Suppressor macrophage (primary cell): ENCODE measurements at regions not wholly inside any gene's neighbourhood (a gene's known extent, or its start where the extent isn't known, plus 50 kb on each side); places are given as distances from the start of the nearest gene placed in this dataset.

Experiments
- DNase-seq, 4 experiments: peaks; one replicate each; pipeline ENCODE4 v3.0.0-alpha.2; 2020 to 2022

GRCh38 chr5:61796773-61797172 is 464.7 kb downstream of the ZSWIM6 start:
- no peak for DNase-seq

GRCh38 chr5:61800450-61800849 is 468.4 kb downstream of the ZSWIM6 start:
- no peak for DNase-seq

GRCh38 chr5:61801174-61801573 is 469.1 kb downstream of the ZSWIM6 start:
- DNase-seq, result no peak

- DNase-seq, result no peak
Observed at GRCh38 chr5:61802456-61802855, 470.4 kb downstream of the ZSWIM6 start.

GRCh38 chr5:61805101-61805500 is 473.0 kb downstream of the ZSWIM6 start:
- DNase-seq, result no peak

GRCh38 chr5:61806491-61807020 is 474.5 kb downstream of the ZSWIM6 start:
- DNase-seq, result no peak

GRCh38 chr5:61808091-61808490 is 476.0 kb downstream of the ZSWIM6 start:
- DNase-seq, result no peak

GRCh38 chr5:61808909-61809308 is 476.9 kb downstream of the ZSWIM6 start:
- DNase-seq, result no peak

GRCh38 chr5:61809651-61810050 is 477.6 kb downstream of the ZSWIM6 start:
- no peak for DNase-seq

- no peak for DNase-seq
Observed at GRCh38 chr5:61811052-61811451, 479.0 kb downstream of the ZSWIM6 start.

- no peak for DNase-seq
Observed at GRCh38 chr5:61813361-61813760, 481.3 kb downstream of the ZSWIM6 start.

- no peak for DNase-seq
Observed at GRCh38 chr5:61815339-61815738, 483.3 kb downstream of the ZSWIM6 start.

GRCh38 chr5:61816146-61816545 is 484.1 kb downstream of the ZSWIM6 start:
- no peak for DNase-seq

- no peak for DNase-seq
Observed at GRCh38 chr5:61816585-61817450, 484.8 kb downstream of the ZSWIM6 start.

GRCh38 chr5:61817472-61818326 is 485.6 kb downstream of the ZSWIM6 start:
- peak; percentile 31 to 65 (median 55) for DNase-seq

- DNase-seq, result no peak
Observed at GRCh38 chr5:61820836-61821235, 485.2 kb upstream of the KIF2A start.

- no peak for DNase-seq
Observed at GRCh38 chr5:61821561-61821960, 484.4 kb upstream of the KIF2A start.

- no peak for DNase-seq
Observed at GRCh38 chr5:61822584-61822983, 483.4 kb upstream of the KIF2A start.

GRCh38 chr5:61823065-61823464 is 482.9 kb upstream of the KIF2A start:
- DNase-seq, result no peak

GRCh38 chr5:61823781-61824180 is 482.2 kb upstream of the KIF2A start:
- no peak for DNase-seq

- peak in 3 of 4 experiments; percentile 9 to 27 (median 20) for DNase-seq
Observed at GRCh38 chr5:61824396-61824795, 481.6 kb upstream of the KIF2A start.

GRCh38 chr5:61827445-61827975 is 478.5 kb upstream of the KIF2A start:
- DNase-seq, result no peak

- no peak for DNase-seq
Observed at GRCh38 chr5:61828856-61829255, 477.1 kb upstream of the KIF2A start.
